Hepatocyte (in vitro differentiated cells): ENCODE measurements at regions not wholly inside any gene's neighbourhood (a gene's known extent, or its start where the extent isn't known, plus 50 kb on each side); places are given as distances from the start of the nearest gene placed in this dataset.
"Not testable (repeated sequence)": the region's sequence is repeated elsewhere in the genome, so short reads cannot be mapped to it uniquely, and the experiment has no call there.

ENCODE experiments used
- DNase-seq: peaks from one replicate; pipeline ENCODE4 v3.0.0-alpha.2; 2016; ENCODE audit warnings: low spot score
- H2AFZ ChIP-seq: fragments of 200-600 bp; sonication (generic); 2 replicates; pipeline ENCODE4 v1.6.0; 2016; ENCODE audit warnings: antibody characterized with exemption, mild to moderate bottlenecking
- H3K27ac ChIP-seq: fragments of 200-600 bp; sonication (generic); 2 replicates; pipeline ENCODE4 v1.5.1; 2016; ENCODE audit warnings: mild to moderate bottlenecking
- H3K27me3 ChIP-seq: fragments of 200-600 bp; sonication (generic); 2 replicates; pipeline ENCODE4 v1.6.1; 2016
- H3K36me3 ChIP-seq: fragments of 200-600 bp; sonication (generic); replicated peaks from 2 replicates; pipeline ENCODE4 v1.5.1; 2016; ENCODE audit warnings: low read depth; ENCODE audit not compliant: insufficient read depth
- H3K4me1 ChIP-seq: fragments of 200-600 bp; sonication (generic); 2 replicates; pipeline ENCODE4 v1.5.1; 2016; ENCODE audit warnings: mild to moderate bottlenecking, moderate library complexity; ENCODE audit not compliant: insufficient read depth
- H3K4me2 ChIP-seq: fragments of 200-600 bp; sonication (generic); 2 replicates; pipeline ENCODE4 v1.6.0; 2016
- H3K4me3 ChIP-seq: fragments of 200-600 bp; sonication (generic); 2 replicates; pipeline ENCODE4 v1.5.1; 2016; ENCODE audit warnings: mild to moderate bottlenecking
- H3K79me2 ChIP-seq: fragments of 200-600 bp; sonication (generic); 2 replicates; pipeline ENCODE4 v1.6.0; 2017; ENCODE audit warnings: mild to moderate bottlenecking
- H3K9me2 ChIP-seq: fragments of 200-600 bp; sonication (generic); replicated peaks from 2 replicates; pipeline ENCODE4 v1.6.0; 2017; ENCODE audit warnings: mild to moderate bottlenecking; ENCODE audit not compliant: insufficient read depth
- H3K9me3 ChIP-seq: fragments of 200-600 bp; sonication (generic); 2 replicates; pipeline ENCODE4 v1.5.1; 2016; ENCODE audit warnings: low read depth, mild to moderate bottlenecking
- H4K20me1 ChIP-seq: fragments of 200-600 bp; sonication (generic); 2 replicates; pipeline ENCODE4 v1.6.0; 2016; ENCODE audit warnings: mild to moderate bottlenecking; ENCODE audit not compliant: insufficient read depth, poor library complexity, severe bottlenecking
- CTCF ChIP-seq: fragments of 200-600 bp; sonication (generic); IDR thresholded peaks from 2 replicates; pipeline ENCODE4 v1.5.1; 2016; ENCODE audit warnings: antibody characterized with exemption, mild to moderate bottlenecking; ENCODE audit not compliant: poor library complexity
- EZH2 ChIP-seq: fragments of 200-600 bp; sonication (generic); IDR thresholded peaks from 2 replicates; pipeline ENCODE4 v1.6.1; 2016; ENCODE audit warnings: antibody characterized with exemption, mild to moderate bottlenecking, borderline replicate concordance
- EZH2phosphoT487 ChIP-seq: fragments of 200-600 bp; sonication (generic); IDR thresholded peaks from one replicate; pipeline ENCODE4 v1.6.1; 2018; ENCODE audit warnings: antibody characterized with exemption, mild to moderate bottlenecking, low read depth, moderate library complexity; ENCODE audit not compliant: unreplicated experiment, severe bottlenecking
- WGBS: methylation state at CpG from one replicate; pipeline ENCODE4 v1.1.6; 2016; ENCODE audit warnings: low lambda C conversion rate; ENCODE audit errors: missing lambda C conversion rate; 5-methylcytosine and 5-hydroxymethylcytosine counted together

- no peak overlapping the region for H3K4me3 ChIP-seq
- no peak overlapping the region for H3K27ac ChIP-seq
- no peak overlapping the region for H2AFZ ChIP-seq
- H3K79me2 ChIP-seq, result no peaks in the 10 kb centered on the region
- TF ChIP-seq CTCF (no peak), EZH2 (no peak), EZH2phosphoT487 (no peak)
- no peaks in the 10 kb centered on the region for H3K27me3 ChIP-seq
- DNase-seq, result no peak
- WGBS, result 59% methylated on average over 1 of the region's 1 CpG
- H3K9me3 ChIP-seq, result no peaks in the 10 kb centered on the region
- H3K4me1 ChIP-seq, result peaks cover 6% of the 10 kb centered on the region
- no peaks in the 10 kb centered on the region for H3K9me2 ChIP-seq
- no peaks in the 10 kb centered on the region for H3K36me3 ChIP-seq
- H4K20me1 ChIP-seq, result no peaks in the 10 kb centered on the region
- H3K4me2 ChIP-seq, result no peak overlapping the region
These were observed 107.2 kb upstream of the GBE1 start for GRCh38 chr3:81868597-81868996.

GRCh38 chr3:81867875-81868274 is 106.4 kb upstream of the GBE1 start:
- Histone ChIP-seq H3K4me2 (no peak overlapping the region), H3K4me1 (peaks cover 6% of the 10 kb centered on the region), H3K79me2 (no peaks in the 10 kb centered on the region), H2AFZ (no peak overlapping the region), H3K4me3 (no peak overlapping the region), H4K20me1 (no peaks in the 10 kb centered on the region), H3K9me3 (no peaks in the 10 kb centered on the region), H3K9me2 (no peaks in the 10 kb centered on the region), H3K27me3 (no peaks in the 10 kb centered on the region), H3K27ac (no peak overlapping the region), H3K36me3 (no peaks in the 10 kb centered on the region)
- TF ChIP-seq EZH2 (no peak), EZH2phosphoT487 (no peak), CTCF (no peak)
- no peak for DNase-seq
- 60% methylated on average over 2 of the region's 2 CpGs for WGBS

- not testable (repeated sequence) for H2AFZ ChIP-seq, H3K4me3 ChIP-seq, H4K20me1 ChIP-seq, H3K9me2 ChIP-seq, H3K9me3 ChIP-seq, H3K27me3 ChIP-seq, H3K79me2 ChIP-seq, H3K4me1 ChIP-seq, H3K27ac ChIP-seq, H3K4me2 ChIP-seq, DNase-seq, H3K36me3 ChIP-seq
- WGBS, result 87% methylated on average over 5 of the region's 5 CpGs
These were observed 103.7 kb upstream of the GBE1 start for GRCh38 chr3:81865164-81865563.

- Histone ChIP-seq H2AFZ (peak overlapping the region; percentile 51), H3K27me3 (no peaks in the 10 kb centered on the region), H3K27ac (no peak overlapping the region), H3K79me2 (no peaks in the 10 kb centered on the region), H3K4me3 (no peak overlapping the region), H3K36me3 (no peaks in the 10 kb centered on the region), H3K9me2 (no peaks in the 10 kb centered on the region), H3K4me2 (peak overlapping the region; percentile 31), H4K20me1 (no peaks in the 10 kb centered on the region), H3K9me3 (no peaks in the 10 kb centered on the region), H3K4me1 (peaks cover 6% of the 10 kb centered on the region)
- peak; percentile 16 for DNase-seq
- WGBS, result 12% methylated on average over 7 of the region's 7 CpGs
- no peak for TF ChIP-seq EZH2
- TF ChIP-seq EZH2phosphoT487, result no peak
- no peak for TF ChIP-seq CTCF
These were observed 102.8 kb upstream of the GBE1 start for GRCh38 chr3:81864272-81864671.
